ENCODE measurements at regions not wholly inside any gene's neighbourhood (a gene's known extent, or its start where the extent isn't known, plus 50 kb on each side); places are given as distances from the start of the nearest gene placed in this dataset.

- TF ChIP-seq POLR2A (IDR thresholded peaks at IDR 0.05): no peak
- TF ChIP-seq CTCF (IDR thresholded peaks at IDR 0.05 in 4 of 5, conservative IDR thresholded peaks at IDR 0.05 in 1 of 5): no peak
- Histone ChIP-seq H3K4me1 (no peaks in the 10 kb centered on the region), H3K4me3 (no peak overlapping the region), H3K9me3 (no peaks in the 10 kb centered on the region), H3K36me3 (no peaks in the 10 kb centered on the region), H3K27ac (no peak overlapping the region), H3K27me3 (no peaks in the 10 kb centered on the region)
- DNase-seq: no peak
- no peak for ATAC-seq
- in situ Hi-C loops (cut with MboI; ENCODE audit: low sequenced_read_pairs in 4 of 4): no loop called here
- intact Hi-C loops (cut with DNase I; ENCODE audit: low total_unique reads): no loop called here
These were observed 396.8 kb upstream of the CCDC179 start for GRCh38 chr11:23257088-23257487.

GRCh38 chr11:23257556-23257955 lies 397.3 kb upstream of the CCDC179 start:
- Histone ChIP-seq H3K27ac (no peak overlapping the region), H3K36me3 (no peaks in the 10 kb centered on the region), H3K4me1 (no peaks in the 10 kb centered on the region), H3K9me3 (no peaks in the 10 kb centered on the region), H3K4me3 (no peak overlapping the region), H3K27me3 (no peaks in the 10 kb centered on the region)
- in situ Hi-C loops (cut with MboI; ENCODE audit: low sequenced_read_pairs in 4 of 4) (no loop called here), intact Hi-C loops (cut with DNase I; ENCODE audit: low total_unique reads) (no loop called here)
- ATAC-seq (no peak), DNase-seq (no peak)
- TF ChIP-seq CTCF (IDR thresholded peaks at IDR 0.05 in 4 of 5, conservative IDR thresholded peaks at IDR 0.05 in 1 of 5) (no peak), POLR2A (IDR thresholded peaks at IDR 0.05) (no peak)

GRCh38 chr11:23263466-23263865 lies 403.2 kb upstream of the CCDC179 start:
- Histone ChIP-seq H3K4me3 (no peak overlapping the region), H3K27me3 (no peaks in the 10 kb centered on the region), H3K36me3 (no peaks in the 10 kb centered on the region), H3K4me1 (no peaks in the 10 kb centered on the region), H3K9me3 (no peaks in the 10 kb centered on the region), H3K27ac (no peak overlapping the region)
- no peak for ATAC-seq
- DNase-seq: no peak
- in situ Hi-C loops (cut with MboI; ENCODE audit: low sequenced_read_pairs in 4 of 4): no loop called here
- TF ChIP-seq CTCF (IDR thresholded peaks at IDR 0.05 in 4 of 5, conservative IDR thresholded peaks at IDR 0.05 in 1 of 5) (no peak), POLR2A (IDR thresholded peaks at IDR 0.05) (no peak)
- intact Hi-C loops (cut with DNase I; ENCODE audit: low total_unique reads): no loop called here

GRCh38 chr11:23272095-23272494 lies 411.8 kb upstream of the CCDC179 start:
- intact Hi-C loops (cut with DNase I; ENCODE audit: low total_unique reads): no loop called here
- Histone ChIP-seq H3K4me3 (no peak overlapping the region), H3K27me3 (no peaks in the 10 kb centered on the region), H3K4me1 (no peaks in the 10 kb centered on the region), H3K27ac (no peak overlapping the region), H3K36me3 (no peaks in the 10 kb centered on the region), H3K9me3 (no peaks in the 10 kb centered on the region)
- in situ Hi-C loops (cut with MboI; ENCODE audit: low sequenced_read_pairs in 4 of 4): no loop called here
- TF ChIP-seq CTCF (IDR thresholded peaks at IDR 0.05 in 4 of 5, conservative IDR thresholded peaks at IDR 0.05 in 1 of 5): no peak
- no peak for TF ChIP-seq POLR2A (IDR thresholded peaks at IDR 0.05)
- ATAC-seq: no peak
- no peak for DNase-seq

GRCh38 chr11:23278121-23278520 lies 417.8 kb upstream of the CCDC179 start:
- Histone ChIP-seq H3K27me3 (no peaks in the 10 kb centered on the region), H3K9me3 (no peaks in the 10 kb centered on the region), H3K4me1 (no peaks in the 10 kb centered on the region), H3K36me3 (no peaks in the 10 kb centered on the region), H3K4me3 (no peak overlapping the region), H3K27ac (no peak overlapping the region)
- in situ Hi-C loops (cut with MboI; ENCODE audit: low sequenced_read_pairs in 4 of 4) (no loop called here), intact Hi-C loops (cut with DNase I; ENCODE audit: low total_unique reads) (no loop called here)
- TF ChIP-seq CTCF (IDR thresholded peaks at IDR 0.05 in 4 of 5, conservative IDR thresholded peaks at IDR 0.05 in 1 of 5) (no peak), POLR2A (IDR thresholded peaks at IDR 0.05) (no peak)
- DNase-seq (no peak), ATAC-seq (no peak)
